Brain microvascular endothelial cell (primary cell): ENCODE measurements at regions not wholly inside any gene's neighbourhood (a gene's known extent, or its start where the extent isn't known, plus 50 kb on each side); places are given as distances from the start of the nearest gene placed in this dataset.

Experiments used
- DNase-seq: peaks from one replicate; pipeline ENCODE4 v3.0.0-alpha.2; 2020
- H3K27ac ChIP-seq: fragments of 250-450 bp; sonication (Bioruptor Pico); 2 replicates; pipeline ENCODE4 v1.5.1; 2020; ENCODE audit warnings: mild to moderate bottlenecking, moderate library complexity
- H3K27me3 ChIP-seq: fragments of 250-450 bp; sonication (Bioruptor Pico); replicated peaks from 2 replicates; pipeline ENCODE4 v1.5.1; 2020; ENCODE audit warnings: mild to moderate bottlenecking
- H3K36me3 ChIP-seq: fragments of 250-450 bp; sonication (Bioruptor Pico); replicated peaks from 2 replicates; pipeline ENCODE4 v1.5.1; 2020; ENCODE audit warnings: mild to moderate bottlenecking
- H3K4me3 ChIP-seq: 2 replicates; pipeline ENCODE4 v1.5.1; 2011; ENCODE audit warnings: low read depth, mild to moderate bottlenecking, control low read depth, low read length, moderate library complexity
- CTCF ChIP-seq: IDR thresholded peaks from 2 replicates; pipeline ENCODE4 v1.5.1; 2011; ENCODE audit warnings: low read depth, mild to moderate bottlenecking, moderate library complexity, low read length, control low read depth, inconsistent platforms; ENCODE audit errors: missing control alignments
- in situ Hi-C: cut with HindIII; loops from 2 replicates; pipeline ENCODE4 v1.10.0; 2017; ENCODE audit warnings: low sequenced_read_pairs, low pct_ligation_motif_present

GRCh38 chr2:41826921-41827320, 220.9 kb upstream of the PKDCC start:
- no peak overlapping the region for H3K27ac ChIP-seq
- no peak overlapping the region for H3K4me3 ChIP-seq
- no peak for DNase-seq
- in situ Hi-C loops, result no loop called here
- TF ChIP-seq CTCF, result no peak
- H3K27me3 ChIP-seq, result peaks cover 2% of the 10 kb centered on the region
- no peaks in the 10 kb centered on the region for H3K36me3 ChIP-seq

- Histone ChIP-seq H3K27me3 (peaks cover 2% of the 10 kb centered on the region), H3K4me3 (no peak overlapping the region), H3K36me3 (no peaks in the 10 kb centered on the region), H3K27ac (no peak overlapping the region)
- no peak for DNase-seq
- no peak for TF ChIP-seq CTCF
- in situ Hi-C loops, result no loop called here
Measured at GRCh38 chr2:41827354-41827971, 220.4 kb upstream of the PKDCC start.

- DNase-seq, result no peak
- Histone ChIP-seq H3K27ac (no peak overlapping the region), H3K27me3 (peaks cover 2% of the 10 kb centered on the region), H3K36me3 (no peaks in the 10 kb centered on the region), H3K4me3 (no peak overlapping the region)
- TF ChIP-seq CTCF, result no peak
- in situ Hi-C loops, result no loop called here
Measured at GRCh38 chr2:41828052-41828643, 219.7 kb upstream of the PKDCC start.

- Histone ChIP-seq H3K36me3 (no peaks in the 10 kb centered on the region), H3K27ac (no peak overlapping the region), H3K27me3 (peaks cover 2% of the 10 kb centered on the region), H3K4me3 (no peak overlapping the region)
- in situ Hi-C loops, result no loop called here
- TF ChIP-seq CTCF, result no peak
- DNase-seq, result no peak
Measured at GRCh38 chr2:41829052-41829451, 218.8 kb upstream of the PKDCC start.

GRCh38 chr2:41830600-41830999, 217.2 kb upstream of the PKDCC start:
- peaks cover 2% of the 10 kb centered on the region for H3K27me3 ChIP-seq
- in situ Hi-C loops, result no loop called here
- TF ChIP-seq CTCF, result no peak
- H3K4me3 ChIP-seq, result no peak overlapping the region
- DNase-seq, result no peak
- no peak overlapping the region for H3K27ac ChIP-seq
- H3K36me3 ChIP-seq, result no peaks in the 10 kb centered on the region

GRCh38 chr2:41832218-41832617, 215.6 kb upstream of the PKDCC start:
- in situ Hi-C loops, result no loop called here
- Histone ChIP-seq H3K4me3 (no peak overlapping the region), H3K27me3 (peaks cover 2% of the 10 kb centered on the region), H3K36me3 (no peaks in the 10 kb centered on the region), H3K27ac (no peak overlapping the region)
- TF ChIP-seq CTCF, result no peak
- DNase-seq, result no peak
